ENCODE measurements at regions not wholly inside any gene's neighbourhood (a gene's known extent, or its start where the extent isn't known, plus 50 kb on each side); places are given as distances from the start of the nearest gene placed in this dataset.

DNA sequence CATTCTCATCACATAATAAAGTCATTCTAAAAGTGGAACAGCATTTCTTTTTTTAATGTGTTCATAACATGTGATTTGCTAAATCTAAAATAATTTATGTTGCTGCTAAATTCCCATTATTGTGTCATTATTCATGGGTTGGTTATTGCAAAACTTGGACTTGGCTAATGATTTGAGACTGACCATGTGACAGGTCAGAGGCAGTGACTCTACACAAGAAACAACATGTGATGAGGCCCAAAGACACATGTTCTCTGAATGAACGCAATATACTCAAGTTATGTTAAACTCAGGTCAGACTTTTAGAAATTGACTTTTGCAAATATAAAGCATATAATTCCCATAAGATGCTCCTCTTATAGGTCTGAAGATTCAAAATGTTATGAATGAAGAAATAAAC, 566.1 kb downstream of the TBL1XR1 start:
- H3K4me3 ChIP-seq (ENCODE audit: control insufficient read depth, low read depth, low read length), result no peak overlapping the region
- TF ChIP-seq, protein P1, sequence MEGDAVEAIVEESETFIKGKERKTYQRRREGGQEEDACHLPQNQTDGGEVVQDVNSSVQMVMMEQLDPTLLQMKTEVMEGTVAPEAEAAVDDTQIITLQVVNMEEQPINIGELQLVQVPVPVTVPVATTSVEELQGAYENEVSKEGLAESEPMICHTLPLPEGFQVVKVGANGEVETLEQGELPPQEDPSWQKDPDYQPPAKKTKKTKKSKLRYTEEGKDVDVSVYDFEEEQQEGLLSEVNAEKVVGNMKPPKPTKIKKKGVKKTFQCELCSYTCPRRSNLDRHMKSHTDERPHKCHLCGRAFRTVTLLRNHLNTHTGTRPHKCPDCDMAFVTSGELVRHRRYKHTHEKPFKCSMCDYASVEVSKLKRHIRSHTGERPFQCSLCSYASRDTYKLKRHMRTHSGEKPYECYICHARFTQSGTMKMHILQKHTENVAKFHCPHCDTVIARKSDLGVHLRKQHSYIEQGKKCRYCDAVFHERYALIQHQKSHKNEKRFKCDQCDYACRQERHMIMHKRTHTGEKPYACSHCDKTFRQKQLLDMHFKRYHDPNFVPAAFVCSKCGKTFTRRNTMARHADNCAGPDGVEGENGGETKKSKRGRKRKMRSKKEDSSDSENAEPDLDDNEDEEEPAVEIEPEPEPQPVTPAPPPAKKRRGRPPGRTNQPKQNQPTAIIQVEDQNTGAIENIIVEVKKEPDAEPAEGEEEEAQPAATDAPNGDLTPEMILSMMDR (IDR thresholded peaks at IDR 0.05; ENCODE audit: control insufficient read depth, insufficient read depth, low read depth, low read length, missing control alignments), result no peak
- no peak for DNase-seq (ENCODE audit: low read depth)

DNA sequence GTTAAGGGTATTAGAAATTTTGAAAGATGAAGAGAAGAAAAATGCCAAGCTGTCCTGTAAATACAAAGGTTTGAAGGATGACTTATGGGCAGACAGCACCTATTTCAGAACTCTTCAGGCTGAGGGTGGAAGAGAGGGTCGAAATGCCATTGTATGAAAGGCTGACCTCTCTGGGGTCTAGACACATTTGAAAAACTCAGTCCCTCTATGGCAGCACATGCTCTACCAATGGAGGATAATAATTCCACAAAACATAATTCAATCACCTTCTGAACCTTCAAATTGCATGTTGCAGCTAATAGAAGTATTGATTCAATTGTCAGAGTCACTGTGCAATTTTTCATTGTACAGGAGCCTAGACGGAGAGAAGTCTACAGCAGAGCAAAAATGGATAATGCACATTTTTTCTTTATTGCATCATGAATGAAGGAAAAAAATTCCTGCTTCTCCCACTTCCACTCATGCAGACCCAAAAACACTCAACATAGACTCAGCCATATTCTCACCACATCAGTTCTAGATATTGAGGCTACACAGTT, 569.1 kb downstream of the TBL1XR1 start:
- H3K4me3 ChIP-seq (ENCODE audit: control insufficient read depth, low read depth, low read length), result no peak overlapping the region
- TF ChIP-seq, protein P1 (IDR thresholded peaks at IDR 0.05; ENCODE audit: control insufficient read depth, insufficient read depth, low read depth, low read length, missing control alignments), result no peak
- no peak for DNase-seq (ENCODE audit: low read depth)

DNA sequence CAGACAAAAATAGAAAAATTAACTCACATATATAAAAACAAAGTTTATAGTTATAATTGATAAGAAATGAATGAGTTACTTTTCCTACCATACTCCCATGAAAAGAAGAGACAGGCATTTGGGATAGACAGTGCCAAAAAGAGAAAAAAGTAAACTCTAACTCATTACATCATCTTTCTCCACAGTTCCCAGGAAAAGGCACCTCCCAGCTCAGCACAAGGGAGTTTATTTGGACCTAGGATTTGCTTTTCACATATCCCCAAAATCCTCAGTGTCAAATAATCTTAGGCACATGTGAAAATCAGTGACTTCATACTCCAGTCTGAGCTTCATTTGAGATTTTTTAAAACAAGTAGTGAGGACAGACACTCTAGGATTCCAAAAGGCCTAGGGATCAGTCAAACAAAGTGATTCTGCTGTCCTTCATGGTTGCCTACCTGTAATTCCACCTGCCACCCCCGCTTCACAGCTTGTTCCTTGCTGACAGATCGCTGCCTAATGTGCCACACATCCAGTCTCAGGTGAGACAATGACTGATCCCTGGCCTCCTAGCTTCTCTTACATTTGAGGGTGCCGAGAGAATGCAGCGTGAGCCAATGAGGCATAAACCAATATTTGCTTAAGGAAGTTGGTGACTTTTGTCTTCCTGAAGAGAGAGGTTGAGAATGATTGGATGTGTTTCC, 573.7 kb downstream of the TBL1XR1 start:
- TF ChIP-seq, protein P1 (IDR thresholded peaks at IDR 0.05; ENCODE audit: control insufficient read depth, insufficient read depth, low read depth, low read length, missing control alignments), result no peak
- H3K4me3 ChIP-seq (ENCODE audit: control insufficient read depth, low read depth, low read length), result no peak overlapping the region
- DNase-seq (ENCODE audit: low read depth), result no peak

DNA sequence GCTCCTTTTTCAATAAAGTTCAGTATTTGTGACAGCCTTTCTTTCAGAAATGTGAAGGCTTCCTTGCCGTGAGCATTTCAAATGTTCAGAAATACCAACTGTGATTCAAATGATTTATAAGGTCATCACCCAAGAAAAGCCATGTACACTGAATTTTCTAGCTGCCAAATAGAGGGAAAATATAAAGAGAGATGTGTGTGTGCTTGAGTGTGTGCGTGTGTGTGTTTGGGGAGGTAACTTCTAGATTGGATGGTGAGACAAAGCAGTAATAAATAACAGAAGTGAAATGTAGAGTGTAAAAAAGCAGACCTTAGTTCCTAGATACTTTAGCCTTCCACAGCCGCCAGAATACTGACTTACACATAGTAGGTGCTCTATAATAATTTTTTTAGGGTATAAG, 577.4 kb downstream of the TBL1XR1 start:
- H3K4me3 ChIP-seq (ENCODE audit: control insufficient read depth, low read depth, low read length), result no peak overlapping the region
- TF ChIP-seq, protein P1 (IDR thresholded peaks at IDR 0.05; ENCODE audit: control insufficient read depth, insufficient read depth, low read depth, low read length, missing control alignments), result no peak
- no peak for DNase-seq (ENCODE audit: low read depth)

DNA sequence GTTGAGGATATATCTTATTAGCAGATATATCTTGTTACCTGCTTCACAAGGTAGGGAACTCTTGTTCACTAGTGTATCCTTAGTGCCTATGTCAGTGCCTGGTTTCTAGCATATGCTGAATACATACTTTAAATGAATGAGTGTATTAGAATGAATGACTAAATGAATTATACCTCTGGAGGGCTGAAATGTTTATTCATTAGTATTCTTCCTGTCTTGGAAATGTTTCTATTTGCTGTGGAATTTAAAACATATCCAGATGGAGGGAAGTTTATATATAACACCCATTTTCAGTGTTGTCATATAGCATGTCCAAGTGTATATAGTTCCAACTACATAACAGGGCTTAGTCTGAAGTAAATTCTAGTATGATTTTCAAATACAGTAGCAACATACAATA, 581.5 kb downstream of the TBL1XR1 start:
- TF ChIP-seq, protein P1 (IDR thresholded peaks at IDR 0.05; ENCODE audit: control insufficient read depth, insufficient read depth, low read depth, low read length, missing control alignments), result no peak
- DNase-seq (ENCODE audit: low read depth), result no peak
- no peak overlapping the region for H3K4me3 ChIP-seq (ENCODE audit: control insufficient read depth, low read depth, low read length)

DNA sequence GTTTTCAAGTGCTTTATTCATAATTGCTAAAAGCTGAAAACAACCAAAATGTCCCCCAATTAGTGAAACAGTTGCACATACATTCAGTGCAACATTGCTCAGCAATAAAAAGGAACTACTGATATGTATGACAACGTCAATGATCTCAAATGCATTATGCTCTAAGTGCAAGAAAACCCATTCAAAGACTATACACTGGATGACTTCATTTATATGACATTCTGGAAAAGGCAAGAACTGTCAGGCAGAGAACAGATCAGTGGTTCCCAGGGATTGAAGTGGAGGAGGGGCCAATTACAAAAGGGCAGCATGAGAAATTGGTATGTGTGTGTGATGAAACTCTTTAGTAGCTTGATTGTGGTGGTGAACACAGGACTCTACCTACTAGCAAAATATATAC, 585.6 kb downstream of the TBL1XR1 start:
- TF ChIP-seq, protein P1 (IDR thresholded peaks at IDR 0.05; ENCODE audit: control insufficient read depth, insufficient read depth, low read depth, low read length, missing control alignments), result no peak
- no peak for DNase-seq (ENCODE audit: low read depth)
- H3K4me3 ChIP-seq (ENCODE audit: control insufficient read depth, low read depth, low read length), result no peak overlapping the region

All from AG09309 (cell line).